SK-N-DZ (cell line): ENCODE measurements at regions not wholly inside any gene's neighbourhood (a gene's known extent, or its start where the extent isn't known, plus 50 kb on each side); places are given as distances from the start of the nearest gene placed in this dataset.
"Not testable (repeated sequence)": the region's sequence is repeated elsewhere in the genome, so short reads cannot be mapped to it uniquely, and the experiment has no call there.

Experiments used
- DNase-seq: peaks from one replicate; pipeline ENCODE4 v3.0.0-alpha.2; 2015; ENCODE audit warnings: low spot score

DNA sequence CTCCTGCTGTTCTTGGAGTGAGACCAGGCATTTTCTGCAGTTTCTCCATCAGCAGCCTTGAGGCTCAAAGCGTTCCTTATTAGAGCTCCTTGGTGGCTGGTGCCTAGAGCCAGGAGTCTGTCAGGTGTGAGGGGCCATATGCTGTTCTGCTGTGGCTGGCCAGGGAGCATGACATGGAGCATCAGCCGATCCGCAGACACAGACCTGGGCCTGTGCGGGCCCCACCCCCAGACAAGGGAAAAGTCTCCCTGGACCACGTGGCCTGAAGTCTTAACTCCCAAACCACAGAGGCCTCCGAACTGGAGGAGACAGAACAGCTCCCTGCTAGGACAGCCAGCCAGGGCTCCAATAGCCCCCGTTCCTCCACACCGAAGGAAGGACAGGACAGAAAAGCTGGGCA lies 162.7 kb upstream of the CIBAR2 start:
- peak; percentile 73 for DNase-seq

DNA sequence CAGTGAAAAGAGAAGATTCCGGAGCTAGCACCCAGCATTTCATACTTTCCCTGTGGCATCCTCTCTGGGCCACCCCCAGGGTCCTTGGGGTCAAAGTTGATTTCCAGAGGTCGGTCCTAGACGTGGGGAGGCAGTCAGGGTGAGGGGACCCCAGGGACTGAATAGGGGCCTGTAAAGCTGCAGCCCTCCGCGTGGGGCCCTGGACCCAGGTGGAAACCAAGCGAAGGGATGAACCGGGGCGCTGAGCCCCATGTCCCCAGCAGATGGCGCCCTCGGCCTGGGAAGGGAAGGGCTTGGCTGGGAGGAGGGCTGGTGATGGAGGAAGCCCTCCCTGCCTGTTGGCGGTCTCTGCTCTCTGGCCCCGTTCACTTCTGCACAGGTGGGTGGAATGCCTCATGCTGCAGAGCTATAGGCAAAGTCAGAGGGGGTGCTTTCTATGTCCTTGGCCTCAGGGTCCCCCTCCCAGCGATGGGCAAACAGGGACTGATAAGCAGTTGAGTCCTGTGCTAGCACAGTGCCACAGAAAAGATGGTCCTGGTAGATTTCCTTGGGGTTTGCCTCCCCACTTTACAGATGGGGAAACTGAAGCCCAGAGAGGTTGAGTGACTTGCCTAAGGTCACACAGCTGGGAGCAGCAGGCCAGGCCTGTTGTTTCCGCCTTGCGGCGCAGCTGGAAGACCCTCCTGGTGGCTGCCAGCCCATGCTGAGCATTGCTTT lies 163.4 kb upstream of the CIBAR2 start:
- peak; percentile 84 for DNase-seq

DNA sequence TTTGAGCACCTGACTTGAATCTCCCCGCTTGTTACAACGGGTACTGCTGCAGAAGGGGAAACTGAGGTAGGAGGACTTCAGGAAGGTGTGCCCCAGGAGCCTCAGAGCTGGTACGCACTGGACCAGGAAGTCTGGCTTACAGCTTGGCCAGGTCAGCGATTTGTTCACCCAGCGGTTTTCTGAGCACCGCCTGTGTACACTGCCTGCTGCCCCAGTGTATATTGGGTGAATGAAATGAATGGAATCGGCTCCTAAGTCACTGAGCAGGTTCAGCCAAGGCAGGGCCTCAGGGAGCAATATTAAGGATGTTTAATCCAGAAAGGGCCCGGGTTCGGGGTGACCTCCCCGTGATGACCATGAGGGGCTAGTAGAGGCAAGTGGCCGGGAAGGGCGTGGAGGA lies 164.0 kb upstream of the CIBAR2 start:
- DNase-seq, result no peak

DNA sequence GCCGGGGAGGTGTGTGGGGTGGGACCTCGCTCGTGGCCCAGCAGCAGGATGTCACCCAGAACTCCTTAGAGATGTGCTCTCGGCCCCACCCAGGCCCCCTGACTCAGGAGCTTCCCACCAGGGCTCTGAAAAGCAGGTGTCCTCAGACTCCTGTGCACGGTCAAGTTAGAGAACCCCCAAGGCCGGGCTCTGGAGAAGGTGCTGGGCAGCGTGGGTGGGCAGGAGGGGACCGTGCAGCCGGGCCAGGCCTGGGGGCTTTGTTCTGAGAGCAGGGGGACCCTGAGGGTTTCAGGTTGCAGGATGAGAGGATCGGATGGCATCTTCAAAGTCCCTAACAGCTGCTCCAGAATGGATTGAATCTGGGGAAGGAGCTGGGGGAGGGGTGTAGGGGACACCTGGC lies 164.4 kb upstream of the CIBAR2 start:
- DNase-seq, result no peak

DNA sequence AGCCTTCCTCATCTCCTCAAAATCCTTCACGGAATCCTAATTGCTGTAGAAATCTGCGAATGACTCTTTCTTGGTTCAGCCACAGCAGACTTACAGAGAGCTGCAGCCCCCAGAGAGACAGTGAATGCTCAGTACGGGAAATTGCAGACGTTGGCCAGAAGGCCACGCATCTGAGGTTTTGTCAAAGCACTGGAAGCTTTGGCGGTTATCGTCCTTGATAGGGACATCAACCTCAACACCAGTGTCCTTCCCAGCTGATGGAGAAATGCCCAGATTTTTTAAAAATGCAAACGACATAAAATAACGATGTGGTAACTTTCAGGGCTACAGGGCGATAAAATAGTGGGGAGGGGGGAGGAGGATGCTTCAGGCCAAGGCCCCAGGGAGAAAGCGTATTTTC lies 166.6 kb upstream of the CIBAR2 start:
- no peak for DNase-seq

DNA sequence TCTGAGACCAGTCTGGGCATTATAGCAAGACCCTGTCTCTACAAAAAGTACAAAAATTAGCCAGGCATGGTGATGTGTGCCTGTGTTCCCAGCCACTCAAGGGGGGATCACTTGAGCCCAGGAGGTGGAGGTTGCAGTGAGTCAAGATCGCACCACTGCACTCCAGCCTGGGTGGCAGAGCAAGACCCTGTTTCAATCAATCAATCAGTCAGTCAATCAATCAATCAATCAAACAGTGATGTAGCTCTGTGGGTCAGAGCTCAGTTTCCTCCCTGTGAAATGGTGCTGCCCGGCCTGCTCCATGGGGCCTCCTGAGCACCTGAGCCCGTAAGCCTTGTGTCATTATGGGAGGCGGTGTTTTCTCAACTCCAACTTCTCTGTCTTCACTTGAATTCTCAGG lies 167.1 kb upstream of the CIBAR2 start:
- DNase-seq, result no peak

DNA sequence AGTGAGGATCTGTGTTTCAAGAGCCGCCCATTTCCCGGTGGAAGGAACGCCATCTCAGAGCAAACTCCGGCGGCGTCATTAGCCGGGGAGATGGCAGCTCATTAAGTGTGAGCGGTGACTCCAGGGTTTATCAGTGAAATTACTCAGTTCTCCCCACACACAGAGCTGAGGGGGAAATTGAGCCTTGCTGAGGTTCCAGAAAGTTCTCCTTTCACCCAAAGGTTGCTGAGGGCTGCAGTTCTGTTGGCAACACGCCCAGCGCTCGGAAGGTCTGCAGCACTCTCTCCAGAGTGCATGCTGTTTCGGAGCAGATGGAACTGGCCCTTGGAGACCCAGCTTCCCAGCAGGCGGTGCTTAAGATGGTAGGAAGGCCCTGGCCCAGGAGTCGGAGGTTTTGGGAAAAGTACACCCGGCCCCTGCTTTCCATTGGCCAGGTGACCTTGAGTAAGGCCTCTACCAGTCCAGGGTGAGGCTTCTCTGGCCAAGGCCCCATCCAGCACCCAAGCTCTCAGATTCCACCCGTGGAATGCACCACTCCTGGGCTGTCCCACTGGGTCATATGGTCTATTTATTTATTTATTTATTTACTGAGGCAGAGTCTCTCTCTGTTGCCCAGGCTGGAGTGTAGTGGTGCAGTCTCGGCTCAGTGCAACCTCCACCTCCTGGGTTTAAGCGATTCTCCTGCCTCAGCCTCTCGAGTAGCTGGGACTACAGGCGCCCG lies 167.7 kb upstream of the CIBAR2 start:
- DNase-seq, result no peak

DNA sequence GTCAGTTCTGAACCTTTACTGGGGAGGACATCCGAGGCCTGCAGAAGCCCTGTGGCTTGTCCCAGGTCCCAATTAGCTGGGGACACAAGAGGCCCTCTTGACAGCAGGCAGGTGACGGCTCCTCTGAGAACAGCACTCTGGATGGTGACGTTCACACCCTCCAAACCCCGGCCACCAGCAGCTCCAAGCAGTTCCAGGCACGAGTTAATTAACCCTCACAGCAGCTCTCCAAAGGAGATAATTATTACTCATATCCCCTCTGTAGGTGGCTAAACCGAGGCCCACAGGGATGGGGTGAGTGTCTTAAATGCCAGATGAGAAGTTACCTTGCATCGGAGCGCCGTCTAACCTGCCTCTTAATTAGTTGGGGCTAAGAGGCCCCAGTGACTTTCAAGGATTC lies 168.9 kb upstream of the CIBAR2 start:
- DNase-seq, result no peak

DNA sequence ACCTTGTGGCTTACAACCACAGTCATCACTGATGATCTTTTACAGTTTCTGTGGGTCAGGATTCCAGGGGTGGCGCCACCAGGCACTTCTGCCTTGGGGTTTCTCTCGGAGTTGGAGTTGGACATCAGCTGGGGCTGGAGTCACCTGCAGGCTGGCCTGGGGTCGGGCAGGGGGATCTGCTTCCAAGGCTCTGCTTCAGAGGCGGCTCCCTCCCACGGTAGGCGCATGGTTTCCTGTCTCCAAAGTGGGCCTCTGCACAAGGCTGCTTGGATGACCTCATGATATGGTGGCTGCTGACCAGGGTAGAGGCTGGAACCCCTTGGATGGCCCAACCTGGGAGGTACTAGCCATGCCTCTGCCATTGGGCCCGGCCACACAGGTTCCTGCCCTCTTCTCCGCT lies 170.6 kb upstream of the CIBAR2 start:
- DNase-seq, result no peak

DNA sequence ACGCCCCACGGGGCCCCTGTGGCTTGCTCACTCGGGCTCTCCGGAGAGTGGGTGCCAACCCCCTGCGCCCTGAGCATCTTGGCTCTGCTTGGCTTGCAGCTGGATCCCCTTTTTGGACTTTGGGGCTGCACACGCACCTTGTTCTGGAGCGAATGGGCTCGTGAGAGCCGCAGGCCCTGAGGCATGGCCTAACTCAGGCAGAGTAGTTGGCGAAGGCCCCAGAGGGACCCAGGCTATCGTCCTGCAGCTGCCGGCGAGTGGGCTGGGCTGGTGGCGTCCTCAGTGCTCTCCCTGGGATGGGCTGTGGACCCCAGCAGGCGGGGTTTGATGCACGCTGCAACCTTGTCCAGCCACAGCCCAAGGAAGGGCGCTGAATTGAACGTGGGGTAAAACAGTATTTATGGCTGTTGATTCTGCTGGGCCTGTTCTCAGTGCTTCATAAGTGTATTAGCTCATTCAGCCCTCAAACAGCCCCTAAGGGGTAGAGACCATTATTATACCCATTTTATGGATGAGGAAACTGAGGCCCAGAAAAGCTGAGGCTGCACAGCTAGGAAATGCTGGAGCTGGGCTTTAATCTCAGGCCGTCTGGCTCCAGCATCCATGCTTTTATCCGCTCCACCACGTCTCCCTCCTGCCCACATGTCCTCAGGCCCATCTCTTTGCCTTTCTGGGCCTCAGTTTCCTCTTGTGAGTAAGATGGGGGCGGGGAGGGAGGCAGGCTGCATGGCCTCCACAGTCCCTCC lies 171.2 kb upstream of the CIBAR2 start:
- no peak for DNase-seq

DNA sequence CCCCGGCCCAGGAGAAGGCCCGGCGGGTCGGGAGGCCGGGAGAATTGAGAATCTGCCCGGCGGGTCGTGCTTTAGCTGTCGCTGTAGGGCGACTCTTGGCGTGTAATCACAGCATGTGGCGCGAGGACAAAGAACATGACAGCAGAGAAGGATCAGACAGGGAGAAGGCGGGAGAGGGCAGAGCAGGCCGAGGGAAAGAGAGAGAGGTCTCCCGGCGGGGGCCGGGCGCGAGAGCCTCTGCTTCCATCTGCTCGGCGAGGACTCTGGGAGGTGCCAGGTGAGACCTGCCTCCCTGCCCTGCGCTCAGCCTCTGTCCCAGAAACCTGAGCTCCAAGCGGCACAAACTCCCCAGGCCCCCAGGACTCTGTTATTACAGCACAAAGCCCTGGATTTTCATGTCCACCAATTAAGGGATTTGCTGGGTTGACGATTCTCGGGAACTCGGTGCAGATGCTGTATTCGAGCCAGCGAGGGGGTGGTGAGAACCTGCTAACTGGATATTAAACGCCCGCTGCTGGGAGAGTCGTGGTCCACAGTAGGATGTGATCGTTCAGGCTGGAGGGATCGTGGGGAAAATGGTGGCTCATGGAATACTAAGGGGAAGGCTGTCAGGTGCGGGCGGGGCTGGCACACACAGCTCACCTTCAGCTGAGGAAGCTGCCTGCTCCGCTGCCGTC lies 172.0 kb upstream of the CIBAR2 start:
- DNase-seq, result peak; percentile 73

DNA sequence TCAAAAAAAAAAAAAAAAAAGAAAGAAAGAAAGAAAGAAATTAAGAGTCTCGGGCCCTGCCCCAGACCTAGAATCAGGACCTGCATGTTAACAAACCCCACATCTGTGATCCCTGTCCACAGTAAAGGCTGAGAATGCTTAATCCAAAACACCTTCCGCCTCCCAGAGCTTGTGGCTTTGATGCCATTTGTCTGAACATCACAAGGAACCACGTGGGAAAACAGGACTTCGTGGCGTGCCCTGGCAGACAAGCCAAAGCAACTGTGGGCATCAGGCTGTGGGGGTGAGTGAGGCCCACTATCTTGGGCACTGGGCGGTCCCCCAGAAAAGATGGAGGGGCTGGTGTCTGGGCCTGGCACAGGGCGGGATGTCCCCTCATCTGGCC lies 173.4 kb upstream of the CIBAR2 start:
- no peak for DNase-seq

DNA sequence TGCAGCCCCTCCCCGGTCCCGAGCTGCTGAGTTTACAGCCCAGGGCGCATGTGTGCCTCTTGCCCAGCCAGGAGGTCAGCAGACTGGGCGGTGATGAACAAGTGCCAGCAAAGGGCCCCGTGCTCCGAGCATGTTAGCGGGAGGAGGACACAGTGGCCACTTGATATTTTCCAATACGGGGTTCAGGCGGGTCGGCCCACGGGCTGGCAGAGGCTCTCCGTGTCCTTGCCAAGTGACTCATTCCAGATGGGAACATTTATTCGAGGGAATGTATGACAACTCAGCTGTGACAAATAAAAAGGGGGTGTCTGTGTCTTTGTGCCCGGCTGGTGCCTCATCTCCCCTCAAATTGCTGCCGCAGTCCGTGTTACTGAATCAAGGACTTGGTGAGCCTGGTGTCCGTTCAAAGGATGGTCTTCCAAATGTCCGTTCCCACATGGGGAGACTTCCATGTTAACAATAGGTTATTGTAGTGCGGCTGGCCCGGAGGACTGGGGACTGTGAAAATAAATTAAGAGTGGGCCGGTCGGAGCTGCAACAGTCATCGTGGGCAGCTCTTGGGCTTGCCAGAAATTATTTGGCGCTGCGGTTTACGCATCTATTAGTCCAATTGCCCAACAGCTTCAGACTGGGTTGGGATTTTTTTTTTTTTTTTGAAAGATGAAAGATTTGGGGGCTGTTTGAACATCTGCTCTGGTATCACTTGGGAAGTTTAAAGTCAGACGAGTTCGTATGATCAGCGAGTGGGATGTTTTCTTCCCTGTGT lies 174.0 kb upstream of the CIBAR2 start:
- DNase-seq, result no peak

DNA sequence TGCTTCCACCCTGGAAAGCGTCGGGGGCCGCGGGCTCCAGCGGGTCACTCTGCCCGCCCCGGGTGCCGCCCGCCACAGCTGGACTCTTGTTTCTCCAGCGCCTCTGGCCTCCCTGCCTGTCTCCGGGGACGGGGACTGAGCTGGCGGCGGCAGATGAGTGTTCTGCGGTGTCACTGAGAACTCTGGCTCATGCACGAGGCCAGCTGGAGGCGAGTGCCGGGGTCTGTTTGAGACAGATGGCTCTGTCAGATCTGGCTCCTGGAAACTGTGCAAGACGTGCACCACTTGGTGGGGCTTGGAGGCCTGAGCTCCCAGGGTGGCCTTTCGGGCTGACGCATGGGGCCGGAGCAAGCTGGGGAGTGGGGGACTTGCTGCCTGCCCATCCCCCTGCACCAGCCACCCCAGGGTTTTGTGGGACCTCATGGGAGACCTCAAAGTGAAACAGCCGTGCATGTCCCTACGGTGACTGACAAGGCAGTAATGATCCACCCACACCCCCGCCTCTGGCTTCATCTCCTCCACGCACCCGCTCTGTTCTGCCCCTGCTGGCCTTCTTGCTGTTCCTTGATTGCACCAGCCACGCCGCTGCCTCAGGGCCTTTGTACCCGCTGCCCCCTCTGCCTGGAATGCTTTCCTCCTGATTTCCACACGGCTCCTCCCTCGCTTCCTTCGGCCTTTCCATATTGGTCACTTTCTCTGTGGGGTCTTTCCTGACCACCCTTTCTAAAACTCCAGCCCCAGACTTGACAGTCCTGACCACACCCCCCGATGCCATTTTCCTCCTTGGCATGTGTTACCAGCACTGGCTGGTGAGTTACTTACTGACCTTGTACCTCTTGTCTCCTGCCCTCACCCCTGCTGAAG lies 174.9 kb upstream of the CIBAR2 start:
- DNase-seq, result peak; percentile 95

DNA sequence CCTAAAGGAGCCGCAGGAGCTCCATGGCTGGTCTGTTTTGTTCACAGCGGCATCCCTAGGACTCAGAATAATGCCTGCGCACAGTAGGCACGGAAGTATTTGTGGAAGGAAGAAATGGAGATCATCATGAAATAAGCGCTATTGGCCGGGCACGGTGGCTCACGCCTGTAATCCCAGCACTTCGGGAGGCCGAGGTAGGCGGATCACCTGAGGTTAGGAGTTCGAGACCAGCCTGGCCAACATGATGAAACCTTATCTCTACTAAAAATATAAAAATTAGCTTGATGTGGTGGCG lies 175.5 kb upstream of the CIBAR2 start:
- not testable (repeated sequence) for DNase-seq

DNA sequence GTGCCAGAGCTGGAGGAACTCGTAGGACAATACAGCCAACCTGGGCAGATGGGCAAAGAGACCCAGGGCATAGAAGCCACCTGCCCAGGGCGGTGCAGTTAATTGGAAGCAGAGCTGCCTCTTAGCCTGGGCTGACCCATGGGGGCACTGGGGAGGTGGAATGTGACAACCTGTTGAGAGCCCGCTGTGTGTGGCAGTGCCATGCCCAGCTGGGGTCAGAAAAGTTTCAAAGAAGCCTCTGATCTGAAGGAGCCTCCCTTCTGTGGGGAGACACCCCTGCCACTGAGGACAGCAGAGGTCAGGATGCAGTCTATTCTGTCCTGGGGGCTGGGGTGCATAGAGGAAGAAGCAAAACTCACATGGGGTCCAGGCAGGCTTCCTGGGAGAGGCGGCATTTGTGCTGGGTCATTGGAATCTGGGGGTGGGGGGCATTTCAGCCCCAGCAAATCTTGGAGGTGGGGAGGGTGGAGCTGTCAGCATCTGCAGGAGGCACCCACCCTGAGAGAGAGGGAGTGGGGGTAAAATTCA lies 176.1 kb upstream of the CIBAR2 start:
- DNase-seq, result no peak

DNA sequence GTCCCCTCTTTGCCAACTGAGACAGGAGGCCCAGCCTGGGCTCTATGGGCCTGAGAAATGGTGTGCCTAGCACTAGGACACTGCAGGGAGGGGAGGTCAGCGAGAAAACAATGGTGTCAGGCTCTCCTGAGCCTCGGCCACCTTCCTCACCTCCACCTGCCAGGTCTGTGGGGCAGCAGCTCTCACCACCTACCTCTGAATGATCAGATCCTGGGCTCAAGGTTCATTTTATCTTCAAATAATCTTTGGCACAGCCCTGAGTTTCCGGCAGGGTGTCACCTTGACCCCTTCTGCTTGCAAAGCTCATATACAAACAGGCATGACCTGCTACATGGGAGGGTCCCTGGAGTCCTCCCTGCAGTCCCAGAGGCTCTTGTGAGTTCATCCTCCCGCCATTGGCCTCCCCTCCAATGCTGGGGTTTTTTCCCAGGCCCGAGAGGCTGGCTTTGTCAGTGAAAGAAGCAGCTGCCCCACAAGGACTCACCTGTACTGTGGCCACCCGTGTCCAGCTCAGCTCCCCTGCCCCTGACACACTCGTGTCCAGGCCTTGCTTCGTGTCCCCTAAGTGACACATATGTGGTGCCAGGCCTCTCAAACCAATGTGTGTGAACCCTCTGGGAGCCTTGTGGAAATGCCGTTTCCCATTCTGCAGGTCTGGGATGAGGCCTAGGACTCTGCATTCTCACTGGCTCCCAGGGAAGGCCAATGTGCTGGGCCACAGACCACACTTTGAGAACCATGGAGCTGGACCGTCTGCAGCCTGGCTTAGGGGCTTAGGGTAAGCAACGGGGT lies 176.8 kb upstream of the CIBAR2 start:
- DNase-seq, result no peak

DNA sequence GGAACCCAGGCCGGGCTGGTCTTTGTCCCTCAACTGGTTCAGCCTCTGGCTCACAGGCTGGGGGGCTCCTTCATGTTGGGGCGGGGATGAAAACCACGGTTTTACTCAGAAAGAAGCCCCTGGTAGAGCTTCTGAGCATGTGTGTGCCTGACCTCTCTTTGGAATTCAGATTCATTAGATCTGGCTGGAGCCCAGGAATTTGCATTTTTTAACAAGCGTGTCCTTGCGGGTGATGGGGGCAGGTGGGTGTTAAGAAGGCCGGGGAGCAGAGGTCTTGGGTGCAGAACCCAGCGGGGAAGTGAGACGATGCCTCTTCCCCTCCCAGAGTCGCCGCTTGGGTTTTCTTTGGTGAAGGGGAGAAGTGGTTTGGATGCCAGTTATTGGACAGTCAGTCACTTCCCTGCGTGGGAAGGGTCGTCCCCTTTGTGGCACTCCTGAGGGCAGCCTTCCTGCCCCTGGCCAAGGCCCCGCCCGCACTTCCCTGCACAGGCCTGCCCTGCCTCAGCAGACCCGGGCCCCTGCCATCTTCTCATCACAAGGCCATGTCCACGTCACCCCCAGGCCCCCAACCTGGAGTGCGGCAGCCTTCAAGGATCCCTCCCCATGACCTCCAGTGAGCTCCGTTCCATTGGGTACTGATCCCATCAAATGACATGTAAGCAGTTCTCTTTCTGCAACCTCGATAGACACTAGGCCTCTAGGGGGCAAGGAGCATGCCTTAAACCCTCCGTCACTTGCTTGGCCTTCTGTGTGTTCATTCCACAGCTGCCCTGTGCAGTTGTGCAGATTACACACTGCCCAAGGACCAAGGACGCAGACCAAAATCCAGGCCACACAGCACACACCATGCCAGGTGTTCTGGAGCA lies 177.7 kb upstream of the CIBAR2 start:
- DNase-seq, result no peak
